Activated naive CD8-positive, alpha-beta T cell treated with anti-CD3 and anti-CD28 coated beads, Interleukin-2, amount 10 ng/mL, durations not matched to agents 7 days and 5 days (primary cell): ENCODE measurements at regions not wholly inside any gene's neighbourhood (a gene's known extent, or its start where the extent isn't known, plus 50 kb on each side); places are given as distances from the start of the nearest gene placed in this dataset.

Source experiments
- ATAC-seq: fragments of 150-1000 bp; cut with Tn5 transposase; one replicate; pipeline ENCODE4 v1.10.0; 2021; ENCODE audit warnings: low read depth, moderate library complexity
- POLR2A ChIA-PET: fragments of 350-600 bp; sonication (Branson Sonifier 250); formaldehyde crosslinking; loops from one replicate; lab custom pipeline; 2021; ENCODE audit warnings: antibody characterized with exemption; lab: Charles Lee
- DNase-seq: peaks from one replicate; pipeline ENCODE4 v3.0.0; 2021
- H3K27ac Mint-ChIP-seq: one replicate; pipeline ENCODE4 v1.8.0; 2022; ENCODE audit warnings: mild to moderate bottlenecking, mixed read lengths
- H3K27me3 Mint-ChIP-seq: one replicate; pipeline ENCODE4 v1.8.0; 2022; ENCODE audit warnings: mild to moderate bottlenecking, moderate library complexity, mixed read lengths
- H3K36me3 Mint-ChIP-seq: one replicate; pipeline ENCODE4 v1.8.0; 2021; ENCODE audit warnings: mild to moderate bottlenecking, mixed read lengths
- H3K4me1 Mint-ChIP-seq: one replicate; pipeline ENCODE4 v1.8.0; 2021; ENCODE audit warnings: mixed read lengths
- H3K4me3 Mint-ChIP-seq: one replicate; pipeline ENCODE4 v1.8.0; 2022; ENCODE audit warnings: mild to moderate bottlenecking, moderate library complexity, mixed read lengths
- H3K9me3 Mint-ChIP-seq: one replicate; pipeline ENCODE4 v1.8.0; 2021; ENCODE audit warnings: mixed read lengths

- H3K36me3 Mint-ChIP-seq: no peaks in the 10 kb centered on the region
- H3K27ac Mint-ChIP-seq: no peak overlapping the region
- peaks cover 15% of the 10 kb centered on the region for H3K27me3 Mint-ChIP-seq
- ATAC-seq: no peak
- DNase-seq: no peak
- no peak overlapping the region for H3K4me3 Mint-ChIP-seq
- POLR2A ChIA-PET: no interaction called here
- no peaks in the 10 kb centered on the region for H3K4me1 Mint-ChIP-seq
- no peaks in the 10 kb centered on the region for H3K9me3 Mint-ChIP-seq
Measured at GRCh38 chr3:194777729-194778128, 92.0 kb downstream of the FAM43A start.

- Mint-ChIP-seq H3K4me3 (no peak overlapping the region), H3K36me3 (no peaks in the 10 kb centered on the region), H3K9me3 (no peaks in the 10 kb centered on the region), H3K27me3 (peaks cover 15% of the 10 kb centered on the region), H3K4me1 (no peaks in the 10 kb centered on the region), H3K27ac (no peak overlapping the region)
- ATAC-seq: no peak
- POLR2A ChIA-PET: no interaction called here
- no peak for DNase-seq
Measured at GRCh38 chr3:194779729-194780224, 94.1 kb downstream of the FAM43A start.

GRCh38 chr3:194780706-194781105 is 95.0 kb downstream of the FAM43A start:
- Mint-ChIP-seq H3K27me3 (peaks cover 14% of the 10 kb centered on the region), H3K27ac (no peak overlapping the region), H3K4me1 (no peaks in the 10 kb centered on the region), H3K36me3 (no peaks in the 10 kb centered on the region), H3K4me3 (no peak overlapping the region), H3K9me3 (no peaks in the 10 kb centered on the region)
- POLR2A ChIA-PET: no interaction called here
- ATAC-seq: no peak
- no peak for DNase-seq

GRCh38 chr3:194781617-194782016 is 95.9 kb downstream of the FAM43A start:
- H3K27ac Mint-ChIP-seq: no peak overlapping the region
- no peaks in the 10 kb centered on the region for H3K36me3 Mint-ChIP-seq
- ATAC-seq: no peak
- POLR2A ChIA-PET: no interaction called here
- DNase-seq: no peak
- H3K4me3 Mint-ChIP-seq: no peak overlapping the region
- peaks cover 9% of the 10 kb centered on the region for H3K27me3 Mint-ChIP-seq
- no peaks in the 10 kb centered on the region for H3K9me3 Mint-ChIP-seq
- H3K4me1 Mint-ChIP-seq: no peaks in the 10 kb centered on the region

GRCh38 chr3:194782698-194783404 is 97.2 kb downstream of the FAM43A start:
- H3K36me3 Mint-ChIP-seq: no peaks in the 10 kb centered on the region
- H3K27ac Mint-ChIP-seq: no peak overlapping the region
- no peaks in the 10 kb centered on the region for H3K9me3 Mint-ChIP-seq
- POLR2A ChIA-PET: no interaction called here
- no peak for ATAC-seq
- no peak for DNase-seq
- no peaks in the 10 kb centered on the region for H3K4me1 Mint-ChIP-seq
- no peak overlapping the region for H3K4me3 Mint-ChIP-seq
- H3K27me3 Mint-ChIP-seq: peaks cover 6% of the 10 kb centered on the region

- Mint-ChIP-seq H3K36me3 (no peaks in the 10 kb centered on the region), H3K4me1 (no peaks in the 10 kb centered on the region), H3K27me3 (peaks cover 7% of the 10 kb centered on the region), H3K9me3 (no peaks in the 10 kb centered on the region), H3K4me3 (no peak overlapping the region), H3K27ac (no peak overlapping the region)
- DNase-seq (no peak), ATAC-seq (no peak)
- POLR2A ChIA-PET: no interaction called here
Measured at GRCh38 chr3:194784361-194784760, 98.7 kb downstream of the FAM43A start.

GRCh38 chr3:194785315-194785714 is 99.6 kb downstream of the FAM43A start:
- H3K9me3 Mint-ChIP-seq: no peaks in the 10 kb centered on the region
- POLR2A ChIA-PET: no interaction called here
- peaks cover 7% of the 10 kb centered on the region for H3K27me3 Mint-ChIP-seq
- H3K36me3 Mint-ChIP-seq: no peaks in the 10 kb centered on the region
- H3K27ac Mint-ChIP-seq: no peak overlapping the region
- ATAC-seq: no peak
- DNase-seq: no peak
- H3K4me1 Mint-ChIP-seq: no peaks in the 10 kb centered on the region
- H3K4me3 Mint-ChIP-seq: no peak overlapping the region

- Mint-ChIP-seq H3K36me3 (no peaks in the 10 kb centered on the region), H3K27me3 (peaks cover 3% of the 10 kb centered on the region), H3K4me3 (no peak overlapping the region), H3K9me3 (no peaks in the 10 kb centered on the region), H3K4me1 (no peaks in the 10 kb centered on the region), H3K27ac (no peak overlapping the region)
- DNase-seq: no peak
- POLR2A ChIA-PET: no interaction called here
- ATAC-seq: no peak
Measured at GRCh38 chr3:194787072-194787471, 101.4 kb downstream of the FAM43A start.

- no peaks in the 10 kb centered on the region for H3K36me3 Mint-ChIP-seq
- POLR2A ChIA-PET: no interaction called here
- ATAC-seq: no peak
- H3K27me3 Mint-ChIP-seq: peaks cover 3% of the 10 kb centered on the region
- DNase-seq: no peak
- H3K27ac Mint-ChIP-seq: no peak overlapping the region
- no peak overlapping the region for H3K4me3 Mint-ChIP-seq
- no peaks in the 10 kb centered on the region for H3K9me3 Mint-ChIP-seq
- no peaks in the 10 kb centered on the region for H3K4me1 Mint-ChIP-seq
Measured at GRCh38 chr3:194787650-194788049, 102.0 kb downstream of the FAM43A start.

GRCh38 chr3:194792368-194792767 is 106.7 kb downstream of the FAM43A start:
- no peak for DNase-seq
- peaks cover 3% of the 10 kb centered on the region for H3K27me3 Mint-ChIP-seq
- no peak for ATAC-seq
- POLR2A ChIA-PET: interaction anchor here (1.1 kb wide), 1 partner anchor 23 kb away, joined by 3 read pairs; no protein-coding TSS in a partner anchor
- H3K4me1 Mint-ChIP-seq: peaks cover 2% of the 10 kb centered on the region
- H3K9me3 Mint-ChIP-seq: peaks cover 19% of the 10 kb centered on the region
- no peak overlapping the region for H3K4me3 Mint-ChIP-seq
- H3K36me3 Mint-ChIP-seq: peaks cover 13% of the 10 kb centered on the region
- no peak overlapping the region for H3K27ac Mint-ChIP-seq

- Mint-ChIP-seq H3K36me3 (peaks cover 13% of the 10 kb centered on the region), H3K27ac (no peak overlapping the region), H3K27me3 (no peaks in the 10 kb centered on the region), H3K9me3 (peaks cover 20% of the 10 kb centered on the region), H3K4me1 (peaks cover 2% of the 10 kb centered on the region), H3K4me3 (no peak overlapping the region)
- ATAC-seq (no peak), DNase-seq (no peak)
- POLR2A ChIA-PET: no interaction called here
Measured at GRCh38 chr3:194797555-194798250, 112.0 kb downstream of the FAM43A start.

GRCh38 chr3:194798486-194798885 is 112.8 kb downstream of the FAM43A start:
- peaks cover 20% of the 10 kb centered on the region for H3K9me3 Mint-ChIP-seq
- POLR2A ChIA-PET: no interaction called here
- DNase-seq: no peak
- H3K27ac Mint-ChIP-seq: no peak overlapping the region
- H3K4me3 Mint-ChIP-seq: no peak overlapping the region
- H3K36me3 Mint-ChIP-seq: peaks cover 13% of the 10 kb centered on the region
- peaks cover 2% of the 10 kb centered on the region for H3K4me1 Mint-ChIP-seq
- ATAC-seq: no peak
- H3K27me3 Mint-ChIP-seq: peaks cover under 1% of the 10 kb centered on the region

- DNase-seq (no peak), ATAC-seq (no peak)
- Mint-ChIP-seq H3K27ac (no peak overlapping the region), H3K36me3 (peaks cover 10% of the 10 kb centered on the region), H3K4me3 (no peak overlapping the region), H3K9me3 (peaks cover 19% of the 10 kb centered on the region), H3K4me1 (peaks cover 2% of the 10 kb centered on the region), H3K27me3 (peaks cover 9% of the 10 kb centered on the region)
- POLR2A ChIA-PET: no interaction called here
Measured at GRCh38 chr3:194800002-194800401, 114.3 kb downstream of the FAM43A start.
